H1 (cell line): ENCODE measurements at regions not wholly inside any gene's neighbourhood (a gene's known extent, or its start where the extent isn't known, plus 50 kb on each side); places are given as distances from the start of the nearest gene placed in this dataset.
"Not testable (repeated sequence)": the region's sequence is repeated elsewhere in the genome, so short reads cannot be mapped to it uniquely, and the experiment has no call there.

ENCODE experiments used
- CTCF ChIA-PET: fragments of 300-600 bp; sonication (Branson Sonifier 250); formaldehyde crosslinking; loops from one replicate; lab custom pipeline; 2021; ENCODE audit not compliant: partially characterized antibody; lab: Charles Lee
- POLR2A ChIA-PET: fragments of 300-600 bp; sonication (Branson Sonifier 250); formaldehyde crosslinking; loops from one replicate; lab custom pipeline; 2021; ENCODE audit warnings: inconsistent platforms; ENCODE audit not compliant: partially characterized antibody; lab: Charles Lee
- DNase-seq, 2 experiments: peaks; one replicate each; pipeline versions ENCODE4 v3.0.0 to v3.0.0-alpha.2; 2010 to 2022; ENCODE audit warnings: low spot score in 2 of 2, low read depth in 1 of 2, mixed read lengths in 1 of 2
- FAIRE-seq: peaks from 2 replicates; lab custom pipeline; 2011; peaks lifted over from hg19 to GRCh38; lab: Jason Lieb, UNC
- H2AFZ ChIP-seq: 2 replicates; pipeline ENCODE4 v1.8.1; 2012; ENCODE audit warnings: low read length, inconsistent platforms
- H2AK5ac ChIP-seq: 2 replicates; pipeline ENCODE4 v1.6.1; 2013; ENCODE audit warnings: low read depth, low read length
- H2BK120ac ChIP-seq: replicated peaks from 2 replicates; pipeline ENCODE3; 2013; ENCODE audit warnings: low read depth, low read length, inconsistent platforms
- H2BK12ac ChIP-seq: 2 replicates; pipeline ENCODE4 v1.6.1; 2013; ENCODE audit warnings: low read depth, low read length
- H2BK15ac ChIP-seq: 2 replicates; pipeline ENCODE4 v1.6.1; 2013; ENCODE audit warnings: low read length
- H2BK20ac ChIP-seq: 2 replicates; pipeline ENCODE4 v1.6.1; 2013; ENCODE audit warnings: low read length
- H2BK5ac ChIP-seq: 2 replicates; pipeline ENCODE4 v1.6.1; 2013; ENCODE audit warnings: low read depth, low read length
- H3K14ac ChIP-seq: 2 replicates; pipeline ENCODE4 v1.6.1; 2013; ENCODE audit warnings: inconsistent platforms; ENCODE audit not compliant: insufficient read length
- H3K18ac ChIP-seq: 2 replicates; pipeline ENCODE4 v1.6.1; 2013; ENCODE audit warnings: low read length; ENCODE audit errors: extremely low read depth
- H3K23ac ChIP-seq: 2 replicates; pipeline ENCODE4 v1.6.1; 2013; ENCODE audit warnings: inconsistent platforms; ENCODE audit not compliant: insufficient read length
- H3K23me2 ChIP-seq: 2 replicates; pipeline ENCODE4 v1.6.1; 2013; ENCODE audit warnings: low read depth, low read length
- H3K27ac ChIP-seq: 2 replicates; pipeline ENCODE4 v1.6.1; 2011; ENCODE audit warnings: low read depth, low read length, inconsistent platforms
- H3K27me3 ChIP-seq, 4 experiments: replicated peaks in 1 of 4; 1 replicate in 1 of 4; 2 replicates in 3 of 4; pipeline versions ENCODE4 v1.6.1 to v1.8.1; 2011 to 2013; ENCODE audit warnings: low read length in 3 of 4, mild to moderate bottlenecking in 3 of 4, inconsistent platforms in 2 of 4, mixed read lengths in 2 of 4, moderate library complexity in 1 of 4; ENCODE audit not compliant: control insufficient read depth in 3 of 4, insufficient read depth in 3 of 4; ENCODE audit errors: extremely low read depth in 1 of 4
- H3K36me3 ChIP-seq, 4 experiments: 2 replicates each; pipeline versions ENCODE4 v1.6.1 to v1.8.1; 2011 to 2013; ENCODE audit warnings: mild to moderate bottlenecking in 4 of 4, low read length in 3 of 4, moderate library complexity in 2 of 4, control low read depth in 1 of 4, inconsistent platforms in 1 of 4; ENCODE audit not compliant: insufficient read depth in 4 of 4, control insufficient read depth in 2 of 4
- H3K4ac ChIP-seq: replicated peaks from 2 replicates; pipeline ENCODE3; 2013; ENCODE audit warnings: low read length, low read depth, mixed read lengths, inconsistent platforms; ENCODE audit not compliant: insufficient read length
- H3K4me1 ChIP-seq, 4 experiments: replicated peaks in 1 of 4; 1 replicate in 1 of 4; 2 replicates in 3 of 4; pipeline versions ENCODE4 v1.6.1 to v1.8.1; 2011 to 2013; ENCODE audit warnings: low read length in 3 of 4, inconsistent platforms in 2 of 4, mixed read lengths in 1 of 4; ENCODE audit not compliant: insufficient read depth in 4 of 4, control insufficient read depth in 3 of 4
- H3K4me2 ChIP-seq, 2 experiments: 2 replicates each; pipeline versions ENCODE4 v1.6.1 to v1.8.1; 2011 to 2013; ENCODE audit warnings: low read depth in 2 of 2, low read length in 2 of 2, control low read depth in 1 of 2, inconsistent platforms in 1 of 2, mild to moderate bottlenecking in 1 of 2; ENCODE audit not compliant: insufficient read depth in 1 of 2
- H3K4me3 ChIP-seq, 4 experiments: fragments of 200-600, 300-600 bp in 1 of 4; sonication (generic), shearing (Covaris generic), sonication (Bioruptor Twin) in 1 of 4; 2 replicates each; pipeline versions ENCODE4 v1.5.1 to v1.8.1; 2011 to 2016; ENCODE audit warnings: low read length in 4 of 4, low read depth in 3 of 4, control low read depth in 2 of 4, inconsistent platforms in 2 of 4, mild to moderate bottlenecking in 2 of 4, mixed read lengths in 1 of 4, moderate library complexity in 1 of 4; ENCODE audit not compliant: insufficient read depth in 2 of 4; ENCODE audit errors: extremely low read depth in 1 of 4
- H3K56ac ChIP-seq: replicated peaks from 2 replicates; pipeline ENCODE3; 2013; ENCODE audit warnings: low read depth, mild to moderate bottlenecking, mixed read lengths, low read length, inconsistent platforms; ENCODE audit not compliant: insufficient read length
- H3K79me1 ChIP-seq: 2 replicates; pipeline ENCODE4 v1.6.1; 2013; ENCODE audit warnings: low read depth, low read length, control low read depth
- H3K79me2 ChIP-seq, 2 experiments: 2 replicates each; pipeline versions ENCODE4 v1.6.1 to v1.8.1; 2012 to 2013; ENCODE audit warnings: low read length in 2 of 2, mild to moderate bottlenecking in 2 of 2, inconsistent platforms in 1 of 2; ENCODE audit not compliant: insufficient read depth in 2 of 2, control insufficient read depth in 1 of 2
- H3K9ac ChIP-seq, 4 experiments: replicated peaks in 1 of 4; 1 replicate in 1 of 4; 2 replicates in 3 of 4; pipeline versions ENCODE4 v1.6.1 to v1.8.1; 2011 to 2013; ENCODE audit warnings: low read depth in 3 of 4, low read length in 3 of 4, control low read depth in 2 of 4, mild to moderate bottlenecking in 2 of 4, moderate library complexity in 2 of 4, inconsistent platforms in 1 of 4; ENCODE audit errors: extremely low read depth in 1 of 4
- H3K9me3 ChIP-seq, 2 experiments: 2 replicates each; pipeline versions ENCODE4 v1.6.1 to v1.8.1; 2012 to 2013; ENCODE audit warnings: mild to moderate bottlenecking in 2 of 2, moderate library complexity in 2 of 2, control low read depth in 1 of 2, inconsistent platforms in 1 of 2, low read depth in 1 of 2, low read length in 1 of 2, mixed read lengths in 1 of 2; ENCODE audit not compliant: insufficient read depth in 2 of 2
- H4K20me1 ChIP-seq, 2 experiments: replicated peaks in 1 of 2; 2 replicates each; pipeline versions ENCODE3 to v1.8.1; 2011 to 2013; ENCODE audit warnings: inconsistent platforms in 2 of 2, low read length in 2 of 2, mild to moderate bottlenecking in 1 of 2; ENCODE audit not compliant: insufficient read depth in 2 of 2, control insufficient read depth in 1 of 2
- H4K5ac ChIP-seq: 2 replicates; pipeline ENCODE4 v1.6.1; 2013; ENCODE audit warnings: low read length, low read depth, mixed read lengths, inconsistent platforms; ENCODE audit not compliant: insufficient read length
- H4K8ac ChIP-seq: 2 replicates; pipeline ENCODE4 v1.8.0; 2013; ENCODE audit warnings: mild to moderate bottlenecking, moderate library complexity, low read length, inconsistent platforms; ENCODE audit not compliant: insufficient read depth; ENCODE audit errors: extremely low read depth
- H4K91ac ChIP-seq: replicated peaks from 2 replicates; pipeline ENCODE3; 2013; ENCODE audit warnings: low read length, mixed read lengths, inconsistent platforms; ENCODE audit not compliant: insufficient read length
- WGBS, 2 experiments: shearing (Covaris generic) in 1 of 2; methylation state at CpG; one replicate each; pipeline versions ENCODE4 v1.1.6 to v1.1.7; 2013 to 2015; ENCODE audit warnings: low lambda C conversion rate in 2 of 2, mixed read lengths in 2 of 2, inconsistent platforms in 1 of 2, low coverage in 1 of 2, missing lambda C conversion rate in 1 of 2; ENCODE audit not compliant: insufficient replicate concordance in 2 of 2, insufficient coverage in 1 of 2, insufficient read length in 1 of 2; ENCODE audit errors: extremely low coverage in 1 of 2, missing lambda C conversion rate in 1 of 2; 5-methylcytosine and 5-hydroxymethylcytosine counted together

DNA sequence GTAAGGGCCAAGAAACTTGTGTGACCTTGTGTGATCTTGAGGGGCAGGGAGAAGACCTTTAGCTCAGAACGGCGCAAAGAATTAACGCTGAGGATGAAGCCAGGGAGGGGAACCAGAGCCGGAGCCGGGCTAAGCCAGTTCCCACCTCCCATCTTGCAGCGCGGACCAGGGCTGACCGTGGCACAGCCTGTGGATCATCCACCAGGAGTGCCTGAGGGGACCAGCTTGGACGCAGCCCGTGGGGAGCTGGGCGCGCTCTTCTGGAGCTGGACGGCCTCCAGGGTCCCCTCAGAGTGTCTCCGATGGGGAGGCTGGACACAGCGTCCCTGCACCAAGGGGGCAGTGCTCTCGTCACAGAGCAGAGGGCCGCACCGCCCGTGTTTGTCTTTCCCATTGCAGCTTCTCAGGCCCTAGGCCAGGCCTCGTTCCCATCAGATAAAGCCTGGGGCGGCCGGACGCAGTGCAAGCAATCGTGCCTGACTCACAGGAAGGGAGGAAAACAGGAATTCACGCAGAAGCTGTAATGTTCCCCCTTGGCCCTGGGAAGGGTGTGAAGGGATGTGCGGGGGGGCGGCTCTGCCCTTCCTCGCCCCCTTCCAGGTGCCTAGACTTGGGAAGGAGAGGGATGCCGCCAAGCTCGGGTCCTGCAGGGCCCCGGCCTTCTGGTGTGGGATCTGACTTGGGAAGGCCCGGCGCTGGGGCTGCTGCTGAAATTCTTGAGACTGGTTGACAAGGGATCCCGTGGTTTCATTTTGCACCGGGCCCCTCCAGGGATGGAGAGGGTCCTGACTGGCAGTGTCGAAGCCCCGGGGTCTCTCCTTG is 144.9 kb downstream of the NPIPB11 start:
- H2AK5ac ChIP-seq, H2BK15ac ChIP-seq, H3K79me2 ChIP-seq, H3K9ac ChIP-seq, H4K5ac ChIP-seq, H3K14ac ChIP-seq, H3K4me3 ChIP-seq, H2BK12ac ChIP-seq, POLR2A ChIA-PET, H2AFZ ChIP-seq, DNase-seq, H3K4me2 ChIP-seq, H3K36me3 ChIP-seq, FAIRE-seq, H3K56ac ChIP-seq, H4K20me1 ChIP-seq, H2BK120ac ChIP-seq, H4K8ac ChIP-seq, H2BK5ac ChIP-seq, H3K23ac ChIP-seq, H3K9me3 ChIP-seq, H3K27me3 ChIP-seq, H4K91ac ChIP-seq, H3K4ac ChIP-seq, H3K79me1 ChIP-seq, H3K23me2 ChIP-seq, CTCF ChIA-PET, H2BK20ac ChIP-seq, H3K18ac ChIP-seq, H3K27ac ChIP-seq, H3K4me1 ChIP-seq: not testable (repeated sequence)
- 93% methylated on average over 27 of the region's 37 CpGs; no CpG with 5 or more reads in 1 of the 2 experiments for WGBS, 2 experiments
